H1 (cell line): ENCODE measurements at regions not wholly inside any gene's neighbourhood (a gene's known extent, or its start where the extent isn't known, plus 50 kb on each side); places are given as distances from the start of the nearest gene placed in this dataset.

Source experiments
- CTCF ChIA-PET: fragments of 300-600 bp; sonication (Branson Sonifier 250); formaldehyde crosslinking; loops from one replicate; lab custom pipeline; 2021; ENCODE audit not compliant: partially characterized antibody; lab: Charles Lee
- POLR2A ChIA-PET: fragments of 300-600 bp; sonication (Branson Sonifier 250); formaldehyde crosslinking; loops from one replicate; lab custom pipeline; 2021; ENCODE audit warnings: inconsistent platforms; ENCODE audit not compliant: partially characterized antibody; lab: Charles Lee
- DNase-seq, 2 experiments: peaks; one replicate each; pipeline versions ENCODE4 v3.0.0 to v3.0.0-alpha.2; 2010 to 2022; ENCODE audit warnings: low spot score in 2 of 2, low read depth in 1 of 2, mixed read lengths in 1 of 2
- FAIRE-seq: peaks from 2 replicates; lab custom pipeline; 2011; peaks lifted over from hg19 to GRCh38; lab: Jason Lieb, UNC
- H2AFZ ChIP-seq: 2 replicates; pipeline ENCODE4 v1.8.1; 2012; ENCODE audit warnings: low read length, inconsistent platforms
- H2AK5ac ChIP-seq: 2 replicates; pipeline ENCODE4 v1.6.1; 2013; ENCODE audit warnings: low read depth, low read length
- H2BK120ac ChIP-seq: replicated peaks from 2 replicates; pipeline ENCODE3; 2013; ENCODE audit warnings: low read depth, low read length, inconsistent platforms
- H2BK12ac ChIP-seq: 2 replicates; pipeline ENCODE4 v1.6.1; 2013; ENCODE audit warnings: low read depth, low read length
- H2BK15ac ChIP-seq: 2 replicates; pipeline ENCODE4 v1.6.1; 2013; ENCODE audit warnings: low read length
- H2BK20ac ChIP-seq: 2 replicates; pipeline ENCODE4 v1.6.1; 2013; ENCODE audit warnings: low read length
- H2BK5ac ChIP-seq: 2 replicates; pipeline ENCODE4 v1.6.1; 2013; ENCODE audit warnings: low read depth, low read length
- H3K14ac ChIP-seq: 2 replicates; pipeline ENCODE4 v1.6.1; 2013; ENCODE audit warnings: inconsistent platforms; ENCODE audit not compliant: insufficient read length
- H3K18ac ChIP-seq: 2 replicates; pipeline ENCODE4 v1.6.1; 2013; ENCODE audit warnings: low read length; ENCODE audit errors: extremely low read depth
- H3K23ac ChIP-seq: 2 replicates; pipeline ENCODE4 v1.6.1; 2013; ENCODE audit warnings: inconsistent platforms; ENCODE audit not compliant: insufficient read length
- H3K23me2 ChIP-seq: 2 replicates; pipeline ENCODE4 v1.6.1; 2013; ENCODE audit warnings: low read depth, low read length
- H3K27ac ChIP-seq: 2 replicates; pipeline ENCODE4 v1.6.1; 2011; ENCODE audit warnings: low read depth, low read length, inconsistent platforms
- H3K27me3 ChIP-seq, 4 experiments: replicated peaks in 1 of 4; 1 replicate in 1 of 4; 2 replicates in 3 of 4; pipeline versions ENCODE4 v1.6.1 to v1.8.1; 2011 to 2013; ENCODE audit warnings: low read length in 3 of 4, mild to moderate bottlenecking in 3 of 4, inconsistent platforms in 2 of 4, mixed read lengths in 2 of 4, moderate library complexity in 1 of 4; ENCODE audit not compliant: control insufficient read depth in 3 of 4, insufficient read depth in 3 of 4; ENCODE audit errors: extremely low read depth in 1 of 4
- H3K36me3 ChIP-seq, 4 experiments: 2 replicates each; pipeline versions ENCODE4 v1.6.1 to v1.8.1; 2011 to 2013; ENCODE audit warnings: mild to moderate bottlenecking in 4 of 4, low read length in 3 of 4, moderate library complexity in 2 of 4, control low read depth in 1 of 4, inconsistent platforms in 1 of 4; ENCODE audit not compliant: insufficient read depth in 4 of 4, control insufficient read depth in 2 of 4
- H3K4ac ChIP-seq: replicated peaks from 2 replicates; pipeline ENCODE3; 2013; ENCODE audit warnings: low read length, low read depth, mixed read lengths, inconsistent platforms; ENCODE audit not compliant: insufficient read length
- H3K4me1 ChIP-seq, 4 experiments: replicated peaks in 1 of 4; 1 replicate in 1 of 4; 2 replicates in 3 of 4; pipeline versions ENCODE4 v1.6.1 to v1.8.1; 2011 to 2013; ENCODE audit warnings: low read length in 3 of 4, inconsistent platforms in 2 of 4, mixed read lengths in 1 of 4; ENCODE audit not compliant: insufficient read depth in 4 of 4, control insufficient read depth in 3 of 4
- H3K4me2 ChIP-seq, 2 experiments: 2 replicates each; pipeline versions ENCODE4 v1.6.1 to v1.8.1; 2011 to 2013; ENCODE audit warnings: low read depth in 2 of 2, low read length in 2 of 2, control low read depth in 1 of 2, inconsistent platforms in 1 of 2, mild to moderate bottlenecking in 1 of 2; ENCODE audit not compliant: insufficient read depth in 1 of 2
- H3K4me3 ChIP-seq, 4 experiments: fragments of 200-600, 300-600 bp in 1 of 4; sonication (generic), shearing (Covaris generic), sonication (Bioruptor Twin) in 1 of 4; 2 replicates each; pipeline versions ENCODE4 v1.5.1 to v1.8.1; 2011 to 2016; ENCODE audit warnings: low read length in 4 of 4, low read depth in 3 of 4, control low read depth in 2 of 4, inconsistent platforms in 2 of 4, mild to moderate bottlenecking in 2 of 4, mixed read lengths in 1 of 4, moderate library complexity in 1 of 4; ENCODE audit not compliant: insufficient read depth in 2 of 4; ENCODE audit errors: extremely low read depth in 1 of 4
- H3K56ac ChIP-seq: replicated peaks from 2 replicates; pipeline ENCODE3; 2013; ENCODE audit warnings: low read depth, mild to moderate bottlenecking, mixed read lengths, low read length, inconsistent platforms; ENCODE audit not compliant: insufficient read length
- H3K79me1 ChIP-seq: 2 replicates; pipeline ENCODE4 v1.6.1; 2013; ENCODE audit warnings: low read depth, low read length, control low read depth
- H3K79me2 ChIP-seq, 2 experiments: 2 replicates each; pipeline versions ENCODE4 v1.6.1 to v1.8.1; 2012 to 2013; ENCODE audit warnings: low read length in 2 of 2, mild to moderate bottlenecking in 2 of 2, inconsistent platforms in 1 of 2; ENCODE audit not compliant: insufficient read depth in 2 of 2, control insufficient read depth in 1 of 2
- H3K9ac ChIP-seq, 4 experiments: replicated peaks in 1 of 4; 1 replicate in 1 of 4; 2 replicates in 3 of 4; pipeline versions ENCODE4 v1.6.1 to v1.8.1; 2011 to 2013; ENCODE audit warnings: low read depth in 3 of 4, low read length in 3 of 4, control low read depth in 2 of 4, mild to moderate bottlenecking in 2 of 4, moderate library complexity in 2 of 4, inconsistent platforms in 1 of 4; ENCODE audit errors: extremely low read depth in 1 of 4
- H3K9me3 ChIP-seq, 2 experiments: 2 replicates each; pipeline versions ENCODE4 v1.6.1 to v1.8.1; 2012 to 2013; ENCODE audit warnings: mild to moderate bottlenecking in 2 of 2, moderate library complexity in 2 of 2, control low read depth in 1 of 2, inconsistent platforms in 1 of 2, low read depth in 1 of 2, low read length in 1 of 2, mixed read lengths in 1 of 2; ENCODE audit not compliant: insufficient read depth in 2 of 2
- H4K20me1 ChIP-seq, 2 experiments: replicated peaks in 1 of 2; 2 replicates each; pipeline versions ENCODE3 to v1.8.1; 2011 to 2013; ENCODE audit warnings: inconsistent platforms in 2 of 2, low read length in 2 of 2, mild to moderate bottlenecking in 1 of 2; ENCODE audit not compliant: insufficient read depth in 2 of 2, control insufficient read depth in 1 of 2
- H4K5ac ChIP-seq: 2 replicates; pipeline ENCODE4 v1.6.1; 2013; ENCODE audit warnings: low read length, low read depth, mixed read lengths, inconsistent platforms; ENCODE audit not compliant: insufficient read length
- H4K8ac ChIP-seq: 2 replicates; pipeline ENCODE4 v1.8.0; 2013; ENCODE audit warnings: mild to moderate bottlenecking, moderate library complexity, low read length, inconsistent platforms; ENCODE audit not compliant: insufficient read depth; ENCODE audit errors: extremely low read depth
- H4K91ac ChIP-seq: replicated peaks from 2 replicates; pipeline ENCODE3; 2013; ENCODE audit warnings: low read length, mixed read lengths, inconsistent platforms; ENCODE audit not compliant: insufficient read length
- ASH2L ChIP-seq: fragments of 200-600, 300-600 bp; sonication (generic); IDR thresholded peaks from one replicate; pipeline ENCODE4 v1.7.1; 2017; ENCODE audit warnings: low read length
- BACH1 ChIP-seq: IDR thresholded peaks from 2 replicates; pipeline ENCODE4 v1.6.1; 2012; ENCODE audit warnings: low read length, improper control_type of control experiment
- BCL11A ChIP-seq, 2 experiments: IDR thresholded peaks; one replicate each; pipeline ENCODE4 v1.6.1; 2011; ENCODE audit warnings: low read depth in 2 of 2, low read length in 2 of 2, mild to moderate bottlenecking in 2 of 2
- CHD1 ChIP-seq: IDR thresholded peaks from 2 replicates; pipeline ENCODE4 v1.6.1; 2012; ENCODE audit warnings: low read depth, low read length, improper control_type of control experiment
- CTBP2 ChIP-seq: IDR thresholded peaks from 2 replicates; pipeline ENCODE4 v1.7.0; 2011; ENCODE audit warnings: borderline replicate concordance, mild to moderate bottlenecking, moderate library complexity, mixed read lengths, low read length; ENCODE audit not compliant: insufficient read depth, insufficient read length
- E2F6 ChIP-seq: IDR thresholded peaks from 2 replicates; pipeline ENCODE4 v1.6.1; 2012; ENCODE audit warnings: inconsistent platforms
- EGR1 ChIP-seq: IDR thresholded peaks from 2 replicates; pipeline ENCODE4 v1.6.1; 2011; ENCODE audit warnings: low read depth, low read length, borderline replicate concordance
- EZH2 ChIP-seq: fragments of 200-600 bp; sonication (generic); IDR thresholded peaks from 2 replicates; pipeline ENCODE4 v1.7.1; 2012; ENCODE audit warnings: low read depth, mild to moderate bottlenecking, moderate library complexity, low read length, inconsistent platforms; ENCODE audit not compliant: severe bottlenecking
- GTF2F1 ChIP-seq: IDR thresholded peaks from 2 replicates; pipeline ENCODE4 v1.6.1; 2012; ENCODE audit warnings: low read depth, low read length, improper control_type of control experiment, borderline replicate concordance
- HDAC6 ChIP-seq: IDR thresholded peaks from one replicate; pipeline ENCODE4 v1.7.1; 2012; ENCODE audit warnings: low read depth, mild to moderate bottlenecking, inconsistent platforms, low read length, moderate library complexity
- MAFK ChIP-seq: IDR thresholded peaks from 2 replicates; pipeline ENCODE4 v1.6.1; 2012; ENCODE audit warnings: low read depth, mild to moderate bottlenecking, improper control_type of control experiment, low read length
- RXRA ChIP-seq: IDR thresholded peaks from 2 replicates; pipeline ENCODE4 v1.6.1; 2011; ENCODE audit warnings: low read depth, mild to moderate bottlenecking, low read length, moderate library complexity; ENCODE audit not compliant: insufficient read depth
- SAP30 ChIP-seq: fragments of 300-600 bp; sonication (generic); IDR thresholded peaks from 2 replicates; pipeline ENCODE4 v1.7.1; 2012; ENCODE audit warnings: low read length, moderate library complexity, mild to moderate bottlenecking, inconsistent platforms; ENCODE audit not compliant: insufficient read depth, insufficient replicate concordance
- SIX5 ChIP-seq: IDR thresholded peaks from 2 replicates; pipeline ENCODE4 v1.6.1; 2011; ENCODE audit warnings: mild to moderate bottlenecking, low read depth, low read length
- SP4 ChIP-seq: IDR thresholded peaks from 2 replicates; pipeline ENCODE4 v1.6.1; 2012; ENCODE audit warnings: low read length, inconsistent platforms
- WGBS, 2 experiments: shearing (Covaris generic) in 1 of 2; methylation state at CpG; one replicate each; pipeline versions ENCODE4 v1.1.6 to v1.1.7; 2013 to 2015; ENCODE audit warnings: low lambda C conversion rate in 2 of 2, mixed read lengths in 2 of 2, inconsistent platforms in 1 of 2, low coverage in 1 of 2, missing lambda C conversion rate in 1 of 2; ENCODE audit not compliant: insufficient replicate concordance in 2 of 2, insufficient coverage in 1 of 2, insufficient read length in 1 of 2; ENCODE audit errors: extremely low coverage in 1 of 2, missing lambda C conversion rate in 1 of 2; 5-methylcytosine and 5-hydroxymethylcytosine counted together

- Histone ChIP-seq H2BK15ac (no peak overlapping the region), H3K18ac (no peak overlapping the region), H3K79me2 (no peaks in the 10 kb centered on the region), H2BK20ac (no peak overlapping the region), H3K9me3 (peaks cover 0 to 2% of the 10 kb centered on the region in 2 experiments; a peak in 1 of 4 replicates), H2BK120ac (no peak overlapping the region), H3K4me2 (no peak overlapping the region), H3K14ac (no peak overlapping the region), H3K27me3 (no peaks in the 10 kb centered on the region), H4K8ac (no peak overlapping the region), H3K23ac (no peak overlapping the region), H3K23me2 (no peaks in the 10 kb centered on the region), H3K36me3 (no peaks in the 10 kb centered on the region), H3K4me3 (no peak overlapping the region), H2BK5ac (no peak overlapping the region), H4K20me1 (no peaks in the 10 kb centered on the region), H2AFZ (no peak overlapping the region), H4K91ac (no peak overlapping the region), H2BK12ac (no peak overlapping the region), H3K79me1 (no peaks in the 10 kb centered on the region), H3K4ac (no peak overlapping the region), H2AK5ac (no peak overlapping the region), H4K5ac (no peak overlapping the region), H3K27ac (no peak overlapping the region), H3K9ac (no peak overlapping the region), H3K56ac (no peak overlapping the region), H3K4me1 (no peaks in the 10 kb centered on the region)
- DNase-seq (no peak), FAIRE-seq (no peak)
- 83% methylated on average over 1 of the region's 1 CpG; no CpG with 5 or more reads in 1 of the 2 experiments for WGBS, 2 experiments
- CTCF ChIA-PET = interaction anchor here (0.7 kb wide), 1 partner anchor 20 kb away, joined by 3 read pairs; no protein-coding TSS in a partner anchor
- POLR2A ChIA-PET = no interaction called here
- TF ChIP-seq MAFK (no peak), E2F6 (no peak), RXRA (no peak), SP4 (no peak), BACH1 (no peak), CHD1 (no peak), ASH2L (no peak), CTBP2 (no peak), EZH2 (no peak), BCL11A (IDR thresholded peaks at IDR 0.05; ENCODE audit: low read depth in 2 of 2, low read length in 2 of 2) (no peak), SAP30 (no peak), HDAC6 (no peak), EGR1 (no peak), GTF2F1 (no peak), SIX5 (no peak)
These were observed 636.5 kb upstream of the STEAP1 start for GRCh38 chr7:89517815-89518214.
